Adrenal gland (tissue), 9 donors: ENCODE measurements at regions not wholly inside any gene's neighbourhood (a gene's known extent, or its start where the extent isn't known, plus 50 kb on each side); places are given as distances from the start of the nearest gene placed in this dataset.

Experiments used
- DNase-seq, 7 donors: peaks; one replicate each; pipeline ENCODE4 v3.0.0-alpha.2; 2019 to 2020
- H3K27ac ChIP-seq, 5 donors: fragments of 200-600 bp; sonication (generic) in 4 of 5; 1 replicate in 3 of 5; 2 replicates in 2 of 5; pipeline versions ENCODE4 v1.5.1 to v1.8.0; 2016 to 2020; ENCODE audit warnings: mild to moderate bottlenecking in 1 of 5
- H3K27me3 ChIP-seq: fragments of 200-600 bp; 2 replicates; pipeline ENCODE4 v1.8.0; 2021
- H3K36me3 ChIP-seq, 2 donors: fragments of 200-600 bp; replicated peaks in 1 of 2; 1 replicate in 1 of 2; 2 replicates in 1 of 2; pipeline versions ENCODE4 v1.5.1 to v1.8.0; 2018 to 2022
- H3K4me1 ChIP-seq, 2 donors: fragments of 200-600 bp; replicated peaks in 1 of 2; 1 replicate in 1 of 2; 2 replicates in 1 of 2; pipeline versions ENCODE4 v1.5.1 to v1.8.0; 2018 to 2021
- H3K4me3 ChIP-seq, 4 donors: fragments of 200-600 bp; sonication (generic) in 3 of 4; one replicate each; pipeline ENCODE4 v1.5.1; 2016 to 2018
- H3K9me3 ChIP-seq, 3 donors: fragments of 200-600 bp; sonication (generic) in 1 of 3; replicated peaks in 1 of 3; 1 replicate in 2 of 3; 2 replicates in 1 of 3; pipeline versions ENCODE4 v1.5.1 to v1.8.0; 2016 to 2021
- CTCF ChIP-seq, 6 experiments: fragments of 450-650 bp in 4 of 6; fragments of 200-600 bp in 2 of 6; sonication (generic) in 1 of 6; IDR thresholded peaks; 1 replicate in 5 of 6; 2 replicates in 1 of 6; pipeline versions ENCODE4 v1.5.1 to v1.8.0; 2016 to 2021; ENCODE audit warnings: antibody characterized with exemption in 6 of 6, mild to moderate bottlenecking in 2 of 6, moderate library complexity in 1 of 6
- POLR2A ChIP-seq, 2 donors: fragments of 450-650 bp; IDR thresholded peaks; one replicate each; pipeline ENCODE4 v1.6.1; 2017; ENCODE audit warnings: antibody characterized with exemption in 2 of 2, mild to moderate bottlenecking in 2 of 2, moderate library complexity in 1 of 2
- WGBS, 4 donors: extraction: QIAGEN DNeasy Blood & Tissue Kit in 2 of 4; methylation state at CpG; one replicate each; pipeline versions ENCODE4 v1.1.5 to v1.1.7; 2013 to 2017; 5-methylcytosine and 5-hydroxymethylcytosine counted together
- intact Hi-C, 2 donors: fragments of 100-400 bp; cut with DNase I; formaldehyde crosslinking; loops; one replicate each; pipeline versions ENCODE4 v1.14.1 to v1.15.0; 2022 to 2023
- donor health status: healthy with polysubstance abuse.
- donor health status: Bipolar disorder and iron deficiency.
- donor health status: DM: yes; HTN: yes; CAD: no.
- donor health status: DM: no; HTN: no; CAD: no.
- donor health status: DM: no; HTN: no; CAD: no.

GRCh38 chr7:54888734-54889082 lies 129.7 kb upstream of the SEC61G start:
- intact Hi-C loops = no loop called here
- Histone ChIP-seq H3K27ac (peak overlapping the region in 3 of 5 donors; percentile 32 to 66 (median 46)), H3K9me3 (no peaks in the 10 kb centered on the region), H3K4me1 (peaks cover 0 to 6% of the 10 kb centered on the region in 2 donors), H3K27me3 (no peaks in the 10 kb centered on the region), H3K4me3 (peak overlapping the region in 2 of 4 donors; percentile 21 to 52), H3K36me3 (no peaks in the 10 kb centered on the region)
- WGBS, 4 donors = 3 to 11% (median 7%) methylated on average over 12 of the region's 12 CpGs
- no peak for DNase-seq
- no peak for TF ChIP-seq CTCF (IDR thresholded peaks at IDR 0.05)
- TF ChIP-seq POLR2A (IDR thresholded peaks at IDR 0.05) = peak in 1 of 2 donors; percentile 2

- H3K27ac ChIP-seq = peak overlapping the region in 1 of 5 donors; percentile 25
- intact Hi-C loops = no loop called here
Observed at GRCh38 chr7:54897891-54898290, 120.9 kb upstream of the EGFR start.

GRCh38 chr7:54898659-54899340 lies 120.0 kb upstream of the EGFR start:
- intact Hi-C loops = no loop called here
- no peak for TF ChIP-seq CTCF (IDR thresholded peaks at IDR 0.05)
- TF ChIP-seq POLR2A (IDR thresholded peaks at IDR 0.05) = no peak
- peak overlapping the region in 2 of 5 donors; percentile 24 to 25 for H3K27ac ChIP-seq
- H3K4me3 ChIP-seq = no peak overlapping the region
- no peaks in the 10 kb centered on the region for H3K27me3 ChIP-seq
- peaks cover 0 to under 1% of the 10 kb centered on the region in 2 donors for H3K4me1 ChIP-seq
- WGBS, 4 donors = 32 to 47% (median 37%) methylated on average over 9 of the region's 9 CpGs
- no peaks in the 10 kb centered on the region for H3K9me3 ChIP-seq
- no peaks in the 10 kb centered on the region for H3K36me3 ChIP-seq
- DNase-seq = peak in 3 of 7 donors; percentile 20 to 63 (median 27)

More at GRCh38 chr7:54897891-54898290, 120.9 kb upstream of the EGFR start:
- peaks cover 0 to 4% of the 10 kb centered on the region in 2 donors for H3K4me1 ChIP-seq
- 42 to 63% (median 53%) methylated on average over 2 of the region's 2 CpGs for WGBS, 4 donors
- no peaks in the 10 kb centered on the region for H3K27me3 ChIP-seq
- TF ChIP-seq CTCF (IDR thresholded peaks at IDR 0.05) (no peak), POLR2A (IDR thresholded peaks at IDR 0.05) (no peak)
- no peaks in the 10 kb centered on the region for H3K36me3 ChIP-seq
- no peak overlapping the region for H3K4me3 ChIP-seq
- H3K9me3 ChIP-seq = no peaks in the 10 kb centered on the region
- no peak for DNase-seq

GRCh38 chr7:54901840-54902239 lies 117.0 kb upstream of the EGFR start:
- 88 to 95% (median 93%) methylated on average over 5 of the region's 5 CpGs for WGBS, 4 donors
- Histone ChIP-seq H3K4me1 (no peaks in the 10 kb centered on the region), H3K9me3 (no peaks in the 10 kb centered on the region), H3K36me3 (no peaks in the 10 kb centered on the region), H3K27ac (no peak overlapping the region), H3K4me3 (no peak overlapping the region), H3K27me3 (no peaks in the 10 kb centered on the region)
- no peak for DNase-seq
- no peak for TF ChIP-seq CTCF (IDR thresholded peaks at IDR 0.05)
- TF ChIP-seq POLR2A (IDR thresholded peaks at IDR 0.05) = no peak
- intact Hi-C loops = no loop called here
